NT2/D1 (cell line): ENCODE measurements at regions not wholly inside any gene's neighbourhood (a gene's known extent, or its start where the extent isn't known, plus 50 kb on each side); places are given as distances from the start of the nearest gene placed in this dataset.
A peak's percentile ranks its signal among the peaks of the same experiment; 100 is the strongest.

Source experiments
- DNase-seq: peaks from one replicate; pipeline ENCODE4 v3.0.0-alpha.2; 2011; ENCODE audit warnings: low read depth, low spot score
- H3K27me3 ChIP-seq: 2 replicates; pipeline ENCODE4 v1.6.0; 2011; ENCODE audit warnings: mild to moderate bottlenecking; ENCODE audit not compliant: insufficient read length, insufficient read depth
- H3K36me3 ChIP-seq: 2 replicates; pipeline ENCODE4 v1.6.1; 2011; ENCODE audit warnings: mild to moderate bottlenecking, low read length, mixed read lengths; ENCODE audit not compliant: insufficient read depth, insufficient read length
- H3K4me1 ChIP-seq: 2 replicates; pipeline ENCODE4 v1.5.1; 2011; ENCODE audit not compliant: insufficient read depth, insufficient read length
- H3K4me3 ChIP-seq: 2 replicates; pipeline ENCODE4 v1.5.1; 2011; ENCODE audit warnings: low read depth; ENCODE audit not compliant: insufficient read length
- H3K9ac ChIP-seq: 2 replicates; pipeline ENCODE4 v1.6.0; 2011; ENCODE audit warnings: low read depth; ENCODE audit not compliant: insufficient read length
- H3K9me3 ChIP-seq: 2 replicates; pipeline ENCODE4 v1.5.1; 2011; ENCODE audit warnings: mild to moderate bottlenecking, low read length; ENCODE audit not compliant: insufficient read depth
- SUZ12 ChIP-seq: IDR thresholded peaks from 2 replicates; pipeline ENCODE4 v1.6.1; 2011; ENCODE audit not compliant: insufficient read length, insufficient read depth; ENCODE audit errors: extremely low read depth
- YY1 ChIP-seq: IDR thresholded peaks from 2 replicates; pipeline ENCODE4 v1.6.1; 2011; ENCODE audit not compliant: insufficient read length, insufficient read depth
- ZNF274 ChIP-seq: IDR thresholded peaks from 2 replicates; pipeline ENCODE4 v1.6.1; 2011; ENCODE audit warnings: mild to moderate bottlenecking, low read depth, low read length

DNA sequence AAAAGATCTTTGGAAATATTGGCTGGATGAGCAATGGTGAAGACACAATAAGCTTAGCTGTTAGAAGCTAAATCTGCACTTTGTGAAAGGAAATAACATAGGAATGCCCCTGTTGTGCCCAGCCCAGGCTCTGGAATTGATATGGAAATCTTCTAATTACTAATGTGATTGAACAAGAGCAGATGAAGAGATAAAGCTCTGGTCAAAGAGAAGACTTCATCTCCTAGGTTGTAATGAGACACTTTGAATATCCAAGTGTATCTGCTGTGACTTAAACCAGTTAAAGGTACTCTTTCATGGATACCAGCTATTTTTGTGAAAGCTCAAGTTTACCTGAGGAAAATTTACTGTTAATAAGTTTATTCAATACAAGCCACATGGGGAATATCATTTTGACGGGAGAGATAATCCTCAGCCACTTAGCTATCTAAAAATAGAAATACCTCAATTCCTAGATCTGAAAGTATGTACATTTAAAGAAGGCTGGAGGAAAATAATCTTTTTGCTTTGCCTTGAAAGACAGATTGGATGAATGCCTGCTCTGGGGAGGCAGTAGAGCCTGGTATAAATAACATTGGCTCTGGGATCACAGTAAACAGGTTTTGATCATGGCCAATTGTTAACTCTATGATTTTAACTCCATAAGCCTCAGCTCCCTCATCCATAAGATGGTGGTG is 494.0 kb upstream of the B3GALT2 start:
- no peak overlapping the region for H3K9ac ChIP-seq
- no peak overlapping the region for H3K4me3 ChIP-seq
- H3K4me1 ChIP-seq: no peaks in the 10 kb centered on the region
- H3K9me3 ChIP-seq: no peaks in the 10 kb centered on the region
- H3K36me3 ChIP-seq: no peaks in the 10 kb centered on the region
- H3K27me3 ChIP-seq: no peaks in the 10 kb centered on the region
- DNase-seq: peak; percentile 16
- TF ChIP-seq ZNF274: no peak
- no peak for TF ChIP-seq YY1
- no peak for TF ChIP-seq SUZ12

DNA sequence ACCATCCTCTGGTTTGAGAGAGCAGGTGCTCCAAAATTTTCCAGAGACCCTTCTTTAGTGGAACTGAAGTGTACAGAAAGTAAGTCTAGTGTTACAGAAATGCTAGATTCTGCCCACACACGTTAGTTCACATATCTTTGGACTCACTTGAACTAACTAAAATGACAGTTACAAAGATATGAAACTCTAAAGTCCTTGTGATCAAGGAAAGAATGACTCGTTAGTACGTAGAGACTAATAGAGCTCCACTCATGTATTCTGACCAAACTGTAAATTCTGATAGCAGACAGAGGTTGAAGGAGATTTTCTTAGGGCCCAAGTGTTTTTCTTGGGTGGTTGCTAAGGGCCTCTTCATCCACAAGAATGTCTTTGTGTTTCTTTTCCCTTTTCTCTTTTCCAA is 491.5 kb upstream of the B3GALT2 start:
- Histone ChIP-seq H3K9me3 (no peaks in the 10 kb centered on the region), H3K9ac (no peak overlapping the region), H3K27me3 (no peaks in the 10 kb centered on the region), H3K4me3 (no peak overlapping the region), H3K4me1 (no peaks in the 10 kb centered on the region), H3K36me3 (no peaks in the 10 kb centered on the region)
- TF ChIP-seq ZNF274 (no peak), SUZ12 (no peak), YY1 (no peak)
- DNase-seq: no peak

DNA sequence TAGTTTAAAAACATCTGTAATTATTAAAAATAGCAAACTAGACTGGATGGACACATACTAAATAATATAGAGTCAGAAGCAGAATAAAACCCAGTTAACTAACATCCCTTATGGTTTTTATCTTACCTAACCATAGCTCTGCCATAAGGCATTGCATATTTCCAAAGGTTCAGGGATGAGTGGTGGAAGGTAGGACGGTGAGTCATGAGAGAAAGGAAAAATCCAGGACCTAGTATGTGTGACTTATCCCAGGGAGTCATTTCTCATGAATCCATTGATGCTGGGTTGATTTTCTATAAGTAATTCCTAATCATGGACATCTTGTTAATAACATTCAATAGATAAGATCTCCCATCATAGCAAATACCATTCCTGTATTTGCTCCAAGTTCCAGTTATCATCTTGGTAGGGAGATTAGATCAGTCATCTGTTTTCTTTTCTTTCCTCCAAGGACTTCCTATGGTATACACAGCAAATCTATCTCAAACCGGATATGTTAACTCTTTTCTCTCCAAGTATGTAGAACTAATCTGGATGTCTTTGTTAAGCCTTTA is 490.7 kb upstream of the B3GALT2 start:
- Histone ChIP-seq H3K27me3 (no peaks in the 10 kb centered on the region), H3K9me3 (no peaks in the 10 kb centered on the region), H3K9ac (no peak overlapping the region), H3K4me1 (no peaks in the 10 kb centered on the region), H3K36me3 (no peaks in the 10 kb centered on the region), H3K4me3 (no peak overlapping the region)
- DNase-seq: no peak
- TF ChIP-seq SUZ12 (no peak), ZNF274 (no peak), YY1 (no peak)

GRCh38 chr1:193674292-193674944 is 488.0 kb upstream of the B3GALT2 start:
- no peaks in the 10 kb centered on the region for H3K9me3 ChIP-seq
- no peaks in the 10 kb centered on the region for H3K36me3 ChIP-seq
- H3K4me1 ChIP-seq: no peaks in the 10 kb centered on the region
- DNase-seq: no peak
- TF ChIP-seq ZNF274 (no peak), SUZ12 (no peak), YY1 (no peak)
- no peak overlapping the region for H3K9ac ChIP-seq
- H3K4me3 ChIP-seq: no peak overlapping the region
- no peaks in the 10 kb centered on the region for H3K27me3 ChIP-seq

- H3K9ac ChIP-seq: no peak overlapping the region
- TF ChIP-seq SUZ12 (no peak), ZNF274 (no peak), YY1 (no peak)
- no peaks in the 10 kb centered on the region for H3K4me1 ChIP-seq
- no peaks in the 10 kb centered on the region for H3K36me3 ChIP-seq
- H3K9me3 ChIP-seq: no peaks in the 10 kb centered on the region
- H3K27me3 ChIP-seq: no peaks in the 10 kb centered on the region
- no peak overlapping the region for H3K4me3 ChIP-seq
- no peak for DNase-seq
Observed at GRCh38 chr1:193666485-193667083, 480.2 kb upstream of the B3GALT2 start.

GRCh38 chr1:193663965-193664364 is 477.6 kb upstream of the B3GALT2 start:
- no peaks in the 10 kb centered on the region for H3K36me3 ChIP-seq
- TF ChIP-seq SUZ12: no peak
- no peak for TF ChIP-seq ZNF274
- TF ChIP-seq YY1: no peak
- DNase-seq: no peak
- H3K9ac ChIP-seq: no peak overlapping the region
- no peaks in the 10 kb centered on the region for H3K9me3 ChIP-seq
- H3K4me1 ChIP-seq: no peaks in the 10 kb centered on the region
- no peaks in the 10 kb centered on the region for H3K27me3 ChIP-seq
- no peak overlapping the region for H3K4me3 ChIP-seq

- no peak overlapping the region for H3K9ac ChIP-seq
- no peaks in the 10 kb centered on the region for H3K36me3 ChIP-seq
- TF ChIP-seq SUZ12 (no peak), ZNF274 (no peak), YY1 (no peak)
- H3K27me3 ChIP-seq: no peaks in the 10 kb centered on the region
- H3K9me3 ChIP-seq: no peaks in the 10 kb centered on the region
- no peak overlapping the region for H3K4me3 ChIP-seq
- H3K4me1 ChIP-seq: no peaks in the 10 kb centered on the region
- no peak for DNase-seq
Observed at GRCh38 chr1:193662030-193662429, 475.6 kb upstream of the B3GALT2 start.
